Fibroblast of pulmonary artery (primary cell): ENCODE measurements at regions not wholly inside any gene's neighbourhood (a gene's known extent, or its start where the extent isn't known, plus 50 kb on each side); places are given as distances from the start of the nearest gene placed in this dataset.

Source experiments
- DNase-seq: peaks from one replicate; pipeline ENCODE4 v3.0.0-alpha.2; 2010; ENCODE audit warnings: low read depth
- H3K4me3 ChIP-seq: replicated peaks from 2 replicates; pipeline ENCODE4 v1.5.1; 2011; ENCODE audit warnings: low read depth, mild to moderate bottlenecking, control low read depth, low read length, moderate library complexity
- TF ChIP-seq, protein P1 (sequence below): IDR thresholded peaks from 2 replicates; pipeline ENCODE4 v1.5.1; 2011; ENCODE audit warnings: mild to moderate bottlenecking, control low read depth, low read length, inconsistent platforms; ENCODE audit errors: missing control alignments

DNA sequence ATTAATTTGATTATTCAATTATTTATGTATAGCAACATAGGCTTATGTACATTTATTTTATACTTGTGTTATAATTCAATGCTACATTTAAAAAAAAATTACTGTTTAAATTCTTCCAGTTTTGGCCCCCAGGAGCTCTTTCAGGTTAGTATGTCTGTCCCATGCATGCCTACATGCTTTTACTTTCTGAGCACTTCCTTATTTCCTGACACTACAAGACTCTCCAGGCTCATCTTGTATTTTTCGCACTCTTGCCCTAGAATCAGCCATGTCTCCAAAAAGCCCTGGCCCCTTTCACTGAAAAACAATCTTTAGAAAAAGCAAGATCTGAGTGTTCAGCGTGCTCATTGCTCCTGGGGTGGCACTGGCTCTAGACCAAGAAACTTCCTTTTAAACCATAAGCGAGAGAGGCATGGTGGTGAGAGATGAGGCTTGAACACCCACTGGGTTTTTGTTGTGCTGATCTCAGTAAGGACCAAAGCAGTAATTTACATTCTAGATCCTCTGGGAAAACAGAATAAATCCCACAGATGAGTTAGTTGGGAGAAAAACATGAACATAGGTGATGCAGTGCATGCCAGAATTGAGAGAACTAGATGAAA is 95.0 kb downstream of the SLC30A10 start:
- DNase-seq = no peak
- H3K4me3 ChIP-seq = no peak overlapping the region

DNA sequence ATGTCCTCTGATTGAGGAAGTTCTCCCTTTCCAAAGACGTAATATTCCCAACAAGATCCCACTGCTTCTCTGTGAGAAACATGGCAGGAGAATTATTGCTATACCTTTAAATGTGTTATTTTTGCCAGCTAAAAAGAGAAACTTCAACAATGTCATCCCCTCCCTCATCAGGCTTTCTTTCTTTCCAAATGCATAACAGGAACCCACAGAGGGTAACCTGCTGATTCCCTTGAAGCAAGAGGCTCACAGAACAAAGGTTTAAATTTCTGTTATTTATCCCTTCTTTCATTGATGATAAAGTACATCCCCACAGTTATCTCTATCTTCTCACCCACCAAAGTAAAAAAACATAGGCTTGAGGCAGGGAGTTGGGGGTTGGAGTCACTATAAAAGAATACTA is 102.1 kb downstream of the SLC30A10 start:
- TF ChIP-seq, protein P1, sequence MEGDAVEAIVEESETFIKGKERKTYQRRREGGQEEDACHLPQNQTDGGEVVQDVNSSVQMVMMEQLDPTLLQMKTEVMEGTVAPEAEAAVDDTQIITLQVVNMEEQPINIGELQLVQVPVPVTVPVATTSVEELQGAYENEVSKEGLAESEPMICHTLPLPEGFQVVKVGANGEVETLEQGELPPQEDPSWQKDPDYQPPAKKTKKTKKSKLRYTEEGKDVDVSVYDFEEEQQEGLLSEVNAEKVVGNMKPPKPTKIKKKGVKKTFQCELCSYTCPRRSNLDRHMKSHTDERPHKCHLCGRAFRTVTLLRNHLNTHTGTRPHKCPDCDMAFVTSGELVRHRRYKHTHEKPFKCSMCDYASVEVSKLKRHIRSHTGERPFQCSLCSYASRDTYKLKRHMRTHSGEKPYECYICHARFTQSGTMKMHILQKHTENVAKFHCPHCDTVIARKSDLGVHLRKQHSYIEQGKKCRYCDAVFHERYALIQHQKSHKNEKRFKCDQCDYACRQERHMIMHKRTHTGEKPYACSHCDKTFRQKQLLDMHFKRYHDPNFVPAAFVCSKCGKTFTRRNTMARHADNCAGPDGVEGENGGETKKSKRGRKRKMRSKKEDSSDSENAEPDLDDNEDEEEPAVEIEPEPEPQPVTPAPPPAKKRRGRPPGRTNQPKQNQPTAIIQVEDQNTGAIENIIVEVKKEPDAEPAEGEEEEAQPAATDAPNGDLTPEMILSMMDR = no peak
- no peak for DNase-seq
- H3K4me3 ChIP-seq = no peak overlapping the region

More for the DNA sequence above, 95.0 kb downstream of the SLC30A10 start:
- TF ChIP-seq, protein P1 = no peak

DNA sequence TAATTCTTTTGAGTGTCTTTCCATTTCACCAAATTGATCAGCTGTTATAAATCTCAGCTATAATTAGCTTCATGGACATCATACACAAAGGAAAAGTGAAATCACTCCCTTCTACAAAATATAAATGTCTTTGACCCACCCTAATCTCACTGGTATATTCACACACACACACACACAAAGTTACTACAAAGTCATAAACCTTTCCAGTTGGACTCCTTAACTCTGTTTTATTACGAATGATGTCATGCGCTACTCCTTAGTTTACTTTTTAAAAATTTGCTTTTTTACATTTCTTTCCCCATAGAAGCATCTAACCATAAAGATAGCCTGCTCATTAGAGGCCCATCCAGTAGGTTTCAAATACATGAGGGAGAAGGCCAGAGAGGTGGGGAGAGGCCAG is 103.0 kb downstream of the SLC30A10 start:
- TF ChIP-seq, protein P1 = no peak

DNA sequence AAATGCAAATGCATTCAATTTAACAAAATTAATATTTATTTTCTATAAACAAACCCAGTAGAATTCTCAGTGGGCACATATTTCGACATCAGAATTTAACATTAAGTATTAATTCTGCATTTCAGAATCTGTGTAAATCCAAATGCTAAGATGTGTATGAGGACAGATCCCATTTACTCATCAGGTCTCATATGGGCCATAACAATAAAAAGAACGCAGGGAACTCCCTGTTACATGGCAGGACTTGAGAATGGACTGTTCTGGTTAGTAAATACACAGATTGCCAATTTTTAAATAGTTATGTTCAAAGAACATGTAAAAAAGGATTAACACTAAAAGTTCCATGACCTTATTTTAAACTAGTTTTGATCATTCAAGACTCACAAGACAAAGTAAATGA is 104.0 kb downstream of the SLC30A10 start:
- DNase-seq = no peak
- TF ChIP-seq, protein P1 = no peak

More for the DNA sequence above, 103.0 kb downstream of the SLC30A10 start:
- H3K4me3 ChIP-seq = no peak overlapping the region
- DNase-seq = no peak

DNA sequence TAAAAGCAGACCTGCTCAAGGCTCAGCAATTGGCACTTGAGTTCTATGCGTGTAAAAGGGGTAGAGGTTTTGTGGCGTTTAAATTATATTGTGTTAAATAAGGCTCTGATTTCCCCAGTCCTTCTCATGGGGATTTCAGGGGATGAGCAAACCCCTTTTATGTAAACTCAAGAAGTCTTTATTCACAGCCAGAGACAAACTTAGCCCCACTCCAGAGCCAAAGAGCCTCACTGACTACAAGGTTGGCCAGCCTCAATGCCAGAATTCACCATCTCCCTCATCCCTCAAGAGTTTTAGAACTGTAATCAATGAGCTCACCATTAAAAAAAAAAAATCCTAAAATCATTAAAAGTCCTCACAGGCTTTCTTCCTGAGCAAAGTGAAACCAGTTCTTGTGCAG is 107.8 kb downstream of the SLC30A10 start:
- TF ChIP-seq, protein P1 = no peak
- no peak overlapping the region for H3K4me3 ChIP-seq
- DNase-seq = no peak

More for the DNA sequence above, 104.0 kb downstream of the SLC30A10 start:
- no peak overlapping the region for H3K4me3 ChIP-seq

DNA sequence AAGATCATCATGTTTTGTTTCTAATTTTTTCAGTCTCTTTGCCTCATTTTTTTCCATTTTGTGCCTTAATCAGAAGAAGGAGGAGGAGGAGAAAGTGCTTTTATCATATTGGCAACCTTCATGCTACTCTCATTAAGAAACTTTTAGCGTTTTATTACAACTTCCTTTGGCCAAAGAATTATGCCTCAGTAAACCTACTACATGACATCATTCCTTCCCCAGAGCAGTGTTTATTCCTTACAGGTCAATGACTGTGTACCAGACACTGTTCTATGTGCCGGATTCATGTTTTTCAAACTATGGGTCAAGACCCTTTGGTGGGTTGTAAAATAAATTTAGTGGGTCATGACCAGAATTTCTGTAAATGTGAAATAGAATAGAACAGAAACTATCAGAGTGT is 110.4 kb downstream of the SLC30A10 start:
- H3K4me3 ChIP-seq = no peak overlapping the region
- no peak for DNase-seq
- TF ChIP-seq, protein P1 = no peak

DNA sequence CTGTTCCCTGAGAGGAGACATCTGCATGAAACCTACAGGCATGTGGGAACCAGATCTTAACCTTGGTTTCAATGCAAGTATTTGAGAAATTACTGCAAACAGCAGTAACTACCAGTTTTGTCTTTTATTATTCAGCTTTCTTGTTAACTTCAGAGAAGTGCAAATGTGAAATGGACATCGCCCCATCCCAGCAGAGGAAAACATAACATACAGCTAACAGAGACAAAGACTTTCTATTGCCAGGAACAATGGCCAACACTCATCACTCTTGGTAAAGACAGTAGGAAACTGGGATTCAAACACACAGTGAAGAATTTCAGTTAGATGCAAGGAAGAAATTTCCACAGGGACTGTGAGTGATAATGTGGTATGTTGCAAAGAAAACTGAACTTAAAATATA is 115.1 kb downstream of the SLC30A10 start:
- TF ChIP-seq, protein P1 = no peak
- no peak for DNase-seq
- H3K4me3 ChIP-seq = no peak overlapping the region
